Endothelial cell of umbilical vein (primary cell): ENCODE measurements at regions not wholly inside any gene's neighbourhood (a gene's known extent, or its start where the extent isn't known, plus 50 kb on each side); places are given as distances from the start of the nearest gene placed in this dataset.

Experiments used
- BruUV-seq: library from RNA; stranded (reverse); fragments of 400-500 nt; replicated peaks from 2 replicates; lab custom pipeline; 2021; lab: Mats Ljungman, UMichigan
- CTCF ChIA-PET: fragments of 300-600, 350-600 bp; sonication (Branson Sonifier 250); formaldehyde crosslinking; loops from one replicate; lab custom pipeline; 2021; ENCODE audit warnings: antibody characterized with exemption, inconsistent platforms; lab: Charles Lee
- POLR2A ChIA-PET: fragments of 300-600, 350-600 bp; sonication (Branson Sonifier 250); formaldehyde crosslinking; loops from one replicate; lab custom pipeline; 2021; ENCODE audit warnings: antibody characterized with exemption, inconsistent platforms; lab: Charles Lee
- DNase-seq: peaks from one replicate; pipeline ENCODE4 v3.0.0-alpha.2; 2011; ENCODE audit warnings: low read depth, low spot score
- FAIRE-seq: peaks from 2 replicates; lab custom pipeline; 2011; peaks lifted over from hg19 to GRCh38; lab: Jason Lieb, UNC
- H2AFZ ChIP-seq: 2 replicates; pipeline ENCODE4 v1.6.0; 2012; ENCODE audit warnings: low read depth, low read length, control low read depth, inconsistent platforms
- H3K27ac ChIP-seq: 2 replicates; pipeline ENCODE4 v1.5.1; 2011; ENCODE audit warnings: low read depth, mild to moderate bottlenecking, control low read depth, low read length, moderate library complexity; ENCODE audit not compliant: insufficient read depth
- H3K27me3 ChIP-seq, 2 experiments: 2 replicates each; pipeline versions ENCODE4 v1.6.0 to v1.6.1; 2011; ENCODE audit warnings: low read length in 2 of 2, mixed read lengths in 1 of 2; ENCODE audit not compliant: control insufficient read depth in 2 of 2, insufficient read depth in 2 of 2
- H3K36me3 ChIP-seq, 2 experiments: 2 replicates in 1 of 2; 3 replicates in 1 of 2; pipeline ENCODE4 v1.5.1; 2011; ENCODE audit warnings: low read length in 2 of 2, mild to moderate bottlenecking in 1 of 2, moderate library complexity in 1 of 2; ENCODE audit not compliant: control insufficient read depth in 2 of 2, insufficient read depth in 2 of 2; ENCODE audit errors: extremely low read depth in 1 of 2
- H3K4me1 ChIP-seq: 3 replicates; pipeline ENCODE4 v1.5.1; 2011; ENCODE audit warnings: mild to moderate bottlenecking, low read length; ENCODE audit not compliant: control insufficient read depth, insufficient read depth; ENCODE audit errors: extremely low read depth
- H3K4me2 ChIP-seq: 2 replicates; pipeline ENCODE4 v1.6.1; 2011; ENCODE audit warnings: low read length, control low read depth, mixed read lengths; ENCODE audit not compliant: insufficient read depth
- H3K4me3 ChIP-seq, 3 experiments: fragments of 200-600 bp in 1 of 3; sonication (generic), shearing (Covaris generic) in 1 of 3; replicated peaks in 1 of 3; 2 replicates each; pipeline ENCODE4 v1.5.1; 2011 to 2016; ENCODE audit warnings: control low read depth in 3 of 3, low read length in 3 of 3, mild to moderate bottlenecking in 2 of 3, inconsistent platforms in 1 of 3, low read depth in 1 of 3, moderate library complexity in 1 of 3; ENCODE audit not compliant: insufficient read depth in 1 of 3
- H3K79me2 ChIP-seq: 2 replicates; pipeline ENCODE4 v1.6.0; 2012; ENCODE audit warnings: low read length, inconsistent platforms; ENCODE audit not compliant: control insufficient read depth, insufficient read depth
- H3K9ac ChIP-seq: replicated peaks from 2 replicates; pipeline ENCODE3; 2011; ENCODE audit warnings: low read length, control low read depth; ENCODE audit not compliant: insufficient read depth; ENCODE audit errors: extremely low read depth
- H3K9me1 ChIP-seq: replicated peaks from 3 replicates; pipeline ENCODE4 v1.6.0; 2011; ENCODE audit warnings: mild to moderate bottlenecking, low read length; ENCODE audit not compliant: control insufficient read depth, insufficient read depth; ENCODE audit errors: extremely low read depth
- H3K9me3 ChIP-seq: replicated peaks from 2 replicates; pipeline ENCODE4 v1.5.1; 2012; ENCODE audit warnings: low read length, inconsistent platforms; ENCODE audit not compliant: control insufficient read depth, insufficient read depth
- H4K20me1 ChIP-seq: replicated peaks from 2 replicates; pipeline ENCODE3; 2011; ENCODE audit warnings: mild to moderate bottlenecking, low read length; ENCODE audit not compliant: control insufficient read depth, insufficient read depth; ENCODE audit errors: extremely low read depth
- CTCF ChIP-seq, 2 donors: IDR thresholded peaks; 1 replicate in 1 of 2; 2 replicates in 1 of 2; pipeline ENCODE4 v1.5.1; 2011; ENCODE audit warnings: low read length in 2 of 2, mild to moderate bottlenecking in 2 of 2, moderate library complexity in 2 of 2, control low read depth in 1 of 2, inconsistent platforms in 1 of 2, low read depth in 1 of 2; ENCODE audit not compliant: insufficient read depth in 1 of 2; ENCODE audit errors: extremely low read depth in 1 of 2
- EZH2 ChIP-seq: IDR thresholded peaks from 2 replicates; pipeline ENCODE4 v1.6.1; 2012; ENCODE audit warnings: borderline replicate concordance, low read depth, mild to moderate bottlenecking, moderate library complexity, low read length, inconsistent platforms; ENCODE audit not compliant: severe bottlenecking
- GATA2 ChIP-seq: IDR thresholded peaks from 2 replicates; pipeline ENCODE4 v1.7.0; 2011; ENCODE audit warnings: low read depth, mild to moderate bottlenecking, moderate library complexity, mixed read lengths, low read length; ENCODE audit not compliant: insufficient read length, insufficient read depth
- JUN ChIP-seq: IDR thresholded peaks from 2 replicates; pipeline ENCODE4 v1.6.1; 2011; ENCODE audit warnings: borderline replicate concordance, low read depth; ENCODE audit not compliant: insufficient read length, insufficient read depth
- MYC ChIP-seq: IDR thresholded peaks from one replicate; pipeline ENCODE4 v1.6.1; 2011; ENCODE audit warnings: mild to moderate bottlenecking, low read depth, low read length
- POLR2A ChIP-seq: IDR thresholded peaks from 2 replicates; pipeline ENCODE4 v1.6.1; 2012; ENCODE audit warnings: low read depth, mild to moderate bottlenecking, control low read depth, low read length
- POLR2AphosphoS5 ChIP-seq: IDR thresholded peaks from 2 replicates; pipeline ENCODE4 v1.6.1; 2012; ENCODE audit warnings: low read depth, mild to moderate bottlenecking, control low read depth, low read length, moderate library complexity; ENCODE audit not compliant: insufficient read depth
- dilution Hi-C: fragments of 300-500 bp; cut with MboI; formaldehyde crosslinking; loops from one replicate; pipeline ENCODE4 v1.15.0; 2019; ENCODE audit warnings: low sequenced_read_pairs; ENCODE audit not compliant: extremely low pct_ligation_motif_present
- intact Hi-C: fragments of 100-400 bp; cut with micrococcal nuclease; formaldehyde crosslinking; loops from one replicate; pipeline ENCODE4 v1.10.0; 2022

GRCh38 chr2:59776726-59777008 lies 776.8 kb downstream of the BCL11A start:
- Histone ChIP-seq H3K79me2 (no peaks in the 10 kb centered on the region), H3K27ac (no peak overlapping the region)
- FAIRE-seq = no peak

More at GRCh38 chr2:59776726-59777008, 776.8 kb downstream of the BCL11A start:
- TF ChIP-seq MYC (no peak), GATA2 (no peak), POLR2A (no peak), JUN (no peak), POLR2AphosphoS5 (no peak), CTCF (IDR thresholded peaks at IDR 0.05; ENCODE audit: extremely low read depth in 1 of 2, insufficient read depth in 1 of 2, low read depth in 1 of 2, low read length in 2 of 2) (no peak), EZH2 (no peak)
- BruUV-seq = no TSS peak
- DNase-seq = no peak
- Histone ChIP-seq H2AFZ (no peak overlapping the region), H3K9me1 (no peaks in the 10 kb centered on the region), H3K9ac (no peak overlapping the region), H3K36me3 (no peaks in the 10 kb centered on the region), H3K4me3 (no peak overlapping the region), H4K20me1 (no peaks in the 10 kb centered on the region), H3K4me2 (no peak overlapping the region), H3K9me3 (peaks cover 2% of the 10 kb centered on the region), H3K27me3 (no peaks in the 10 kb centered on the region), H3K4me1 (no peaks in the 10 kb centered on the region)
- ChIA-PET CTCF (no interaction called here), POLR2A (no interaction called here)
- intact Hi-C loops (no loop called here), dilution Hi-C loops (no loop called here)
